Esophagus muscularis mucosa (tissue), 4 donors: ENCODE measurements at regions not wholly inside any gene's neighbourhood (a gene's known extent, or its start where the extent isn't known, plus 50 kb on each side); places are given as distances from the start of the nearest gene placed in this dataset.

ENCODE experiments used
- DNase-seq: peaks from one replicate; pipeline ENCODE4 v3.0.0-alpha.2; 2017; ENCODE audit errors: extremely low spot score
- H3K27ac ChIP-seq, 4 donors: fragments of 200-600 bp; sonication (generic); replicated peaks in 1 of 4; 1 replicate in 3 of 4; 2 replicates in 1 of 4; pipeline ENCODE4 v1.5.1; 2016 to 2019; ENCODE audit warnings: mild to moderate bottlenecking in 1 of 4
- H3K27me3 ChIP-seq, 4 donors: fragments of 200-600 bp; sonication (generic); one replicate each; pipeline versions ENCODE4 v1.5.1 to v1.6.0; 2016 to 2019
- H3K36me3 ChIP-seq, 4 donors: fragments of 200-600 bp; sonication (generic); one replicate each; pipeline ENCODE4 v1.5.1; 2016 to 2019
- H3K4me1 ChIP-seq, 4 donors: fragments of 200-600 bp; sonication (generic); one replicate each; pipeline ENCODE4 v1.5.1; 2016 to 2019
- H3K4me3 ChIP-seq, 4 donors: fragments of 200-600 bp; sonication (generic); 1 replicate in 2 of 4; 2 replicates in 2 of 4; pipeline ENCODE4 v1.5.1; 2016 to 2019; ENCODE audit warnings: mild to moderate bottlenecking in 4 of 4, moderate library complexity in 1 of 4
- H3K9me3 ChIP-seq, 4 donors: fragments of 200-600 bp; sonication (generic); 1 replicate in 3 of 4; 2 replicates in 1 of 4; pipeline ENCODE4 v1.5.1; 2016 to 2019
- CTCF ChIP-seq, 3 experiments: fragments of 200-600 bp in 2 of 3; fragments of 450-650 bp in 1 of 3; sonication (generic) in 2 of 3; IDR thresholded peaks; one replicate each; pipeline ENCODE4 v1.5.1; 2017 to 2019; ENCODE audit warnings: antibody characterized with exemption in 3 of 3, mild to moderate bottlenecking in 2 of 3, moderate library complexity in 1 of 3
- EP300 ChIP-seq: sonication (generic); formaldehyde crosslinking; IDR thresholded peaks from one replicate; pipeline ENCODE4 v1.6.1; 2017; ENCODE audit warnings: antibody characterized with exemption
- POLR2A ChIP-seq: fragments of 450-650 bp; IDR thresholded peaks from one replicate; pipeline ENCODE4 v1.6.1; 2017; ENCODE audit warnings: antibody characterized with exemption, moderate library complexity, mild to moderate bottlenecking, low read depth
- POLR2AphosphoS5 ChIP-seq, 2 donors: sonication (generic); formaldehyde crosslinking; IDR thresholded peaks; one replicate each; pipeline ENCODE4 v1.6.1; 2017; ENCODE audit warnings: antibody characterized with exemption in 2 of 2
- WGBS: methylation state at CpG from one replicate; pipeline ENCODE4 v1.1.5; 2018; 5-methylcytosine and 5-hydroxymethylcytosine counted together
- intact Hi-C: fragments of 100-400 bp; cut with DNase I; formaldehyde crosslinking; loops from one replicate; pipeline ENCODE4 v1.15.1; 2023

DNA sequence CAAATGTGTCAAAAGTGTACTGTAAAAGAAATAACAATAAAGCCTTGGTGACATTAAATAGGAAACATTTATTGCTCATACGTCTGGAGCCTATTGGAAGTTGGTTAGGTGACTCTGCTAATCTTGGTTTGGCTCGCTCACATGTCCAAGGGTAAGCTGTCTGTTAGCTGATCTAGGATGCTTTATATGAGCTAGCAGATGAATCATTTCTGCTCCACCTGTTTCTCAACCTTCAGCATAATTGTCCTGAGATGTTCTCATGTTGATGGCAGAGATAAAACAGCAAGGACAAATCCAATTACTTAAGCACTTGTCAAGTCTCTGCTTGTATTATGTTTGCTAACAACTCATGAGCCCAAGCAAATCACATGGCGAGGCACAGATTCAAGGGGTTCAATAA is 56.0 kb upstream of the CD53 start:
- peaks cover 0 to 5% (median 0%) of the 10 kb centered on the region in 4 donors for H3K9me3 ChIP-seq

DNA sequence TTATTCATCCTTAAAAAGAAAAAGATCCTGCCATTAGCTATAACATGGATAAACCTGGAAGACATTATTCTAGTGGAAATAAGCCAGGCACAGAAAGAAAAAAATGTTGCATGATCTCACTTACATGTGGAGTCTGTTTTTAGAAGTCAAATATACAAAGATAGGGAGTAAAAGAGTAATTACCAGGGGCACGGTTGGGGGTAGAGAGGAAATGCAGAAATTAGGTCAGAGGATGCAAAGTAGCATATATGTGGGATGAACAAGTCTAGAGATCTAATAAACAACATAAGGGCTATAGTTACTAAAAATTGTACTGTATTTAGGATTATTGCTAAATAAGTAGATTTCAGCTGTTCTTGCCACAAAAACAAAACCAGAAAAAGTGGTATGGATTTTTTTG is 61.4 kb upstream of the CD53 start:
- Histone ChIP-seq H3K36me3 (no peaks in the 10 kb centered on the region), H3K4me1 (no peaks in the 10 kb centered on the region), H3K27ac (no peak overlapping the region), H3K9me3 (no peaks in the 10 kb centered on the region), H3K27me3 (no peaks in the 10 kb centered on the region), H3K4me3 (no peak overlapping the region)
- WGBS, result 38% methylated on average over 1 of the region's 1 CpG
- no peak for DNase-seq
- intact Hi-C loops, result no loop called here
- TF ChIP-seq EP300, result no peak
- no peak for TF ChIP-seq POLR2AphosphoS5 (IDR thresholded peaks at IDR 0.05)
- TF ChIP-seq CTCF (IDR thresholded peaks at IDR 0.05), result no peak
- TF ChIP-seq POLR2A, result no peak

More for the DNA sequence above, 56.0 kb upstream of the CD53 start:
- Histone ChIP-seq H3K4me3 (no peak overlapping the region), H3K27me3 (no peaks in the 10 kb centered on the region), H3K36me3 (no peaks in the 10 kb centered on the region), H3K4me1 (no peaks in the 10 kb centered on the region), H3K27ac (no peak overlapping the region)
- no peak for TF ChIP-seq EP300
- TF ChIP-seq CTCF (IDR thresholded peaks at IDR 0.05), result no peak
- TF ChIP-seq POLR2AphosphoS5 (IDR thresholded peaks at IDR 0.05), result no peak
- TF ChIP-seq POLR2A, result no peak
- WGBS, result 65% methylated on average over 3 of the region's 3 CpGs
- DNase-seq, result no peak
- intact Hi-C loops, result no loop called here

DNA sequence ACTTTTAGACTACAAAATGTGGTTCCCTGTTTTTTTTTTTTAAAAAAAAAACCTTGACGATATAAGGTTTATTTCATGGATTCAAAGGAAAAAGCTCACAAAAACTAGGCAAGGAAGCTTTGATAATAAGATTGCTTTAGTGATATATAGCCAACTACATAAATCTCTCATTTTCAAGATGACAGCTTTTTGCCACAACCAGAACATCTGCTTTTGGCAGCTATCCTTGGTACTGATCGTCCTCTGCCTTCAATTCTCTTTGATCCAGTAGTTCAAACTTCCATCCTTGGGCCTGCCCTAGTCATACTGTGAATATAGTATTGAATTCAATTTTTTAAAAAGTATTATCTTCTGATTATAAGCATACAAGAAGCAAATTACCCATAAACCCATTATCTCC is 72.9 kb upstream of the CD53 start:
- no peak overlapping the region for H3K4me3 ChIP-seq
- intact Hi-C loops, result no loop called here
- no peaks in the 10 kb centered on the region for H3K36me3 ChIP-seq
- no peaks in the 10 kb centered on the region for H3K4me1 ChIP-seq
- no peak for DNase-seq
- no peak overlapping the region for H3K27ac ChIP-seq
- peaks cover 0 to 11% (median 0%) of the 10 kb centered on the region in 4 donors for H3K9me3 ChIP-seq
- 46% methylated on average over 2 of the region's 2 CpGs for WGBS
- TF ChIP-seq CTCF (IDR thresholded peaks at IDR 0.05) (no peak), POLR2AphosphoS5 (IDR thresholded peaks at IDR 0.05) (no peak), POLR2A (no peak), EP300 (no peak)
- H3K27me3 ChIP-seq, result no peaks in the 10 kb centered on the region

- H3K27me3 ChIP-seq, result no peaks in the 10 kb centered on the region
- DNase-seq, result no peak
- no peak for TF ChIP-seq EP300
- no peak for TF ChIP-seq CTCF (IDR thresholded peaks at IDR 0.05)
- no peak for TF ChIP-seq POLR2AphosphoS5 (IDR thresholded peaks at IDR 0.05)
- TF ChIP-seq POLR2A, result no peak
- intact Hi-C loops, result no loop called here
- no peak overlapping the region for H3K27ac ChIP-seq
- 63% methylated on average over 3 of the region's 3 CpGs for WGBS
- H3K4me3 ChIP-seq, result no peak overlapping the region
- H3K36me3 ChIP-seq, result no peaks in the 10 kb centered on the region
- no peaks in the 10 kb centered on the region for H3K4me1 ChIP-seq
- peaks cover 0 to 7% (median 0%) of the 10 kb centered on the region in 4 donors for H3K9me3 ChIP-seq
These were observed 74.2 kb upstream of the CD53 start for GRCh38 chr1:110798691-110799256.

- 79% methylated on average over 2 of the region's 2 CpGs for WGBS
- Histone ChIP-seq H3K27me3 (peaks cover 0 to 9% (median 0%) of the 10 kb centered on the region in 4 donors), H3K4me3 (no peak overlapping the region), H3K9me3 (peaks cover 0 to 16% (median 13%) of the 10 kb centered on the region in 4 donors), H3K27ac (no peak overlapping the region), H3K36me3 (no peaks in the 10 kb centered on the region), H3K4me1 (no peaks in the 10 kb centered on the region)
- TF ChIP-seq POLR2AphosphoS5 (IDR thresholded peaks at IDR 0.05) (no peak), EP300 (no peak), CTCF (IDR thresholded peaks at IDR 0.05) (no peak)
- no peak for DNase-seq
- intact Hi-C loops, result loop anchor here (10.0 kb wide), 1 partner anchor 234 kb away; no protein-coding TSS in a partner anchor
These were observed 84.3 kb upstream of the CD53 start for GRCh38 chr1:110788673-110789072.
